Mesenchymal stem cell (in vitro differentiated cells and primary cell): ENCODE measurements at regions not wholly inside any gene's neighbourhood (a gene's known extent, or its start where the extent isn't known, plus 50 kb on each side); places are given as distances from the start of the nearest gene placed in this dataset.

Experiments used
- DNase-seq: peaks from one replicate; pipeline ENCODE4 v3.0.0-alpha.2; 2013
- H2AFZ ChIP-seq: one replicate; pipeline ENCODE4 v1.6.1; 2013; ENCODE audit warnings: low read depth, mild to moderate bottlenecking, control low read depth, inconsistent platforms, low read length, moderate library complexity
- H2AK5ac ChIP-seq: 2 replicates; pipeline ENCODE4 v1.6.1; 2013; ENCODE audit warnings: low read length, moderate library complexity, mild to moderate bottlenecking, inconsistent platforms; ENCODE audit not compliant: severe bottlenecking
- H2BK120ac ChIP-seq: one replicate; pipeline ENCODE4 v1.6.1; 2013; ENCODE audit warnings: low read depth, mild to moderate bottlenecking, inconsistent platforms, low read length, moderate library complexity
- H2BK12ac ChIP-seq, 2 experiments: one replicate each; pipeline ENCODE4 v1.6.1; 2013; ENCODE audit warnings: inconsistent platforms in 2 of 2, low read length in 2 of 2, mild to moderate bottlenecking in 2 of 2, moderate library complexity in 2 of 2, control low read depth in 1 of 2
- H2BK15ac ChIP-seq: one replicate; pipeline ENCODE4 v1.6.1; 2013; ENCODE audit warnings: mild to moderate bottlenecking, low read depth, inconsistent platforms; ENCODE audit not compliant: poor library complexity, severe bottlenecking
- H2BK5ac ChIP-seq: 2 replicates; pipeline ENCODE4 v1.6.1; 2013; ENCODE audit warnings: low read depth, mild to moderate bottlenecking, low read length, control low read depth, inconsistent platforms; ENCODE audit not compliant: poor library complexity, severe bottlenecking
- H3K14ac ChIP-seq, 2 experiments: one replicate each; pipeline ENCODE4 v1.6.1; 2013; ENCODE audit warnings: inconsistent platforms in 2 of 2, low read length in 2 of 2, control low read depth in 1 of 2, mild to moderate bottlenecking in 1 of 2, moderate library complexity in 1 of 2
- H3K18ac ChIP-seq, 2 experiments: one replicate each; pipeline ENCODE4 v1.6.1; 2013; ENCODE audit warnings: inconsistent platforms in 2 of 2, low read length in 2 of 2, control low read depth in 1 of 2, low read depth in 1 of 2, mild to moderate bottlenecking in 1 of 2
- H3K23ac ChIP-seq, 2 experiments: one replicate each; pipeline ENCODE4 v1.6.1; 2013; ENCODE audit warnings: inconsistent platforms in 2 of 2, low read length in 2 of 2, mild to moderate bottlenecking in 2 of 2, moderate library complexity in 2 of 2, control low read depth in 1 of 2
- H3K27ac ChIP-seq: 2 replicates; pipeline ENCODE4 v1.5.1; 2013; ENCODE audit warnings: mild to moderate bottlenecking, moderate library complexity, low read length, control low read depth, inconsistent platforms; ENCODE audit not compliant: poor library complexity, severe bottlenecking
- H3K27me3 ChIP-seq, 2 experiments: 2 replicates each; pipeline versions ENCODE4 v1.6.1 to v1.7.0; 2013; ENCODE audit warnings: low read length in 2 of 2, mild to moderate bottlenecking in 2 of 2, moderate library complexity in 2 of 2, control low read depth in 1 of 2, inconsistent platforms in 1 of 2; ENCODE audit not compliant: control insufficient read depth in 1 of 2, insufficient read depth in 1 of 2
- H3K36me3 ChIP-seq, 2 experiments: 2 replicates each; pipeline versions ENCODE4 v1.6.1 to v1.7.0; 2013; ENCODE audit warnings: low read length in 2 of 2, control low read depth in 1 of 2, inconsistent platforms in 1 of 2, low read depth in 1 of 2, mild to moderate bottlenecking in 1 of 2; ENCODE audit not compliant: insufficient read depth in 2 of 2, control insufficient read depth in 1 of 2
- H3K4ac ChIP-seq, 2 experiments: one replicate each; pipeline ENCODE4 v1.6.1; 2013; ENCODE audit warnings: inconsistent platforms in 2 of 2, low read length in 2 of 2, mild to moderate bottlenecking in 2 of 2, moderate library complexity in 2 of 2, control low read depth in 1 of 2, low read depth in 1 of 2
- H3K4me1 ChIP-seq: 2 replicates; pipeline ENCODE4 v1.6.1; 2013; ENCODE audit warnings: low read depth, low read length, control low read depth; ENCODE audit not compliant: control insufficient read depth, insufficient read depth
- H3K4me2 ChIP-seq: 2 replicates; pipeline ENCODE4 v1.6.1; 2013; ENCODE audit warnings: low read length, mild to moderate bottlenecking, inconsistent platforms; ENCODE audit not compliant: poor library complexity, severe bottlenecking
- H3K4me3 ChIP-seq, 2 experiments: 2 replicates each; pipeline versions ENCODE4 v1.5.1 to v1.7.0; 2013; ENCODE audit warnings: low read length in 2 of 2, mild to moderate bottlenecking in 2 of 2, control low read depth in 1 of 2, low read depth in 1 of 2; ENCODE audit not compliant: insufficient read depth in 1 of 2
- H3K79me1 ChIP-seq: replicated peaks from 2 replicates; pipeline ENCODE4 v1.6.1; 2013; ENCODE audit warnings: mild to moderate bottlenecking, control low read depth, low read length, inconsistent platforms; ENCODE audit not compliant: poor library complexity, severe bottlenecking
- H3K9ac ChIP-seq: 2 replicates; pipeline ENCODE4 v1.7.0; 2013; ENCODE audit warnings: mild to moderate bottlenecking, low read length, moderate library complexity
- H3K9me3 ChIP-seq: 2 replicates; pipeline ENCODE4 v1.7.0; 2013; ENCODE audit warnings: mild to moderate bottlenecking, low read length; ENCODE audit not compliant: control insufficient read depth
- H4K8ac ChIP-seq: one replicate; pipeline ENCODE4 v1.6.1; 2013; ENCODE audit warnings: inconsistent platforms, mild to moderate bottlenecking, low read length, moderate library complexity
- H4K91ac ChIP-seq: one replicate; pipeline ENCODE4 v1.6.1; 2013; ENCODE audit warnings: mild to moderate bottlenecking, low read length, inconsistent platforms
- WGBS: methylation state at CpG from one replicate; pipeline ENCODE4 v1.1.7; 2013; ENCODE audit warnings: mixed read lengths; 5-methylcytosine and 5-hydroxymethylcytosine counted together

GRCh38 chr5:145685417-145685816 lies 149.7 kb downstream of the PRELID2 start:
- no peak for DNase-seq
- Histone ChIP-seq H2AFZ (no peak overlapping the region), H2BK15ac (no peak overlapping the region), H3K9ac (no peak overlapping the region), H3K36me3 (no peaks in the 10 kb centered on the region), H4K91ac (no peak overlapping the region), H3K27ac (no peak overlapping the region), H3K14ac (no peak overlapping the region), H3K9me3 (no peaks in the 10 kb centered on the region), H2BK12ac (no peak overlapping the region), H2BK5ac (no peak overlapping the region), H3K4ac (no peak overlapping the region), H3K18ac (no peak overlapping the region), H4K8ac (no peak overlapping the region), H3K79me1 (no peaks in the 10 kb centered on the region), H3K4me1 (no peaks in the 10 kb centered on the region), H3K4me3 (no peak overlapping the region), H3K27me3 (no peaks in the 10 kb centered on the region), H2BK120ac (no peak overlapping the region), H2AK5ac (no peak overlapping the region), H3K23ac (no peak overlapping the region), H3K4me2 (no peak overlapping the region)
- 100% methylated on average over 1 of the region's 1 CpG for WGBS

GRCh38 chr5:145683431-145683830 lies 151.7 kb downstream of the PRELID2 start:
- Histone ChIP-seq H3K27me3 (no peaks in the 10 kb centered on the region), H2BK15ac (no peak overlapping the region), H4K8ac (no peak overlapping the region), H2BK5ac (no peak overlapping the region), H3K23ac (no peak overlapping the region), H3K4me2 (no peak overlapping the region), H3K9ac (no peak overlapping the region), H2BK120ac (no peak overlapping the region), H2AFZ (no peak overlapping the region), H3K14ac (no peak overlapping the region), H3K79me1 (no peaks in the 10 kb centered on the region), H3K4ac (no peak overlapping the region), H4K91ac (no peak overlapping the region), H3K4me1 (no peaks in the 10 kb centered on the region), H3K27ac (no peak overlapping the region), H3K4me3 (no peak overlapping the region), H2BK12ac (no peak overlapping the region), H2AK5ac (no peak overlapping the region), H3K18ac (no peak overlapping the region), H3K9me3 (no peaks in the 10 kb centered on the region), H3K36me3 (no peaks in the 10 kb centered on the region)
- no peak for DNase-seq
- 87% methylated on average over 2 of the region's 2 CpGs for WGBS

DNA sequence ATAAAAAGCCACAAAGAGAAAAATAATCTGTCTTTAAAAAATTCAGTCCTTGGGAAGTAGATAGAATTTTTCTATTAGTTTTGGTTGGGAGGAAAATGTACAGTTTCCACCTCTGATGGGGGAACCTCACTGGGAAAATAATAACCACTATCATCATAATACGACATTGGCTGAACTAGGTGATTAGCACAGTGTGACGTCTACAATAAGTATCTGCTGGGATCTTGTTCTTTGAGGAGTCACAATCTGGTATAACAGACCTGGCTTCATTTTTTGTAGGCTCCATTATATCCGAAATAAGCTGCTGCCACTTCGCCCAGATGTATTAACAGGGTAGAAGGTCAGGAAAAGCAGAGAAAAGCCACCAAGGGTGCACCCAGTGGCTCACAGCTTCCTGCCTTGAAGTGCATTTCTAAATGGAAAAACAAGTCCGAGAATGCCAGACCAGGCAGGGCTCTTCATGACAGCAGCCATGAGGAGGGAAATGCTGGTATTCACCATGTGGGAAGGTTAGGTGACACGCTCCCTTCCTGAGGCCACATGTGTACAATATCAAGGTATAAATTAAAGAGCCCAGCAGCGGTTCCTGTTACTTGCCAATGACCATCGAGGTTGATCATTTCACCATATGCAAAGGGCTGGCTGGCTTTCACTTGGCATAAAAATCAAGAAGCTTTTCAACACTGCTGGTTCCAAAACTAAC lies 152.8 kb downstream of the PRELID2 start:
- H2BK12ac ChIP-seq = no peak overlapping the region
- H3K14ac ChIP-seq = no peak overlapping the region
- no peak overlapping the region for H2BK15ac ChIP-seq
- H3K4me1 ChIP-seq = no peaks in the 10 kb centered on the region
- H4K8ac ChIP-seq = no peak overlapping the region
- no peak for DNase-seq
- no peaks in the 10 kb centered on the region for H3K27me3 ChIP-seq
- no peak overlapping the region for H3K4ac ChIP-seq
- H2BK120ac ChIP-seq = no peak overlapping the region
- H3K18ac ChIP-seq = no peak overlapping the region
- H3K9ac ChIP-seq = no peak overlapping the region
- H3K4me3 ChIP-seq = no peak overlapping the region
- no peak overlapping the region for H2AFZ ChIP-seq
- no peak overlapping the region for H2BK5ac ChIP-seq
- H3K23ac ChIP-seq = no peak overlapping the region
- no peaks in the 10 kb centered on the region for H3K36me3 ChIP-seq
- no peak overlapping the region for H3K4me2 ChIP-seq
- H3K27ac ChIP-seq = no peak overlapping the region
- H4K91ac ChIP-seq = no peak overlapping the region
- H3K9me3 ChIP-seq = no peaks in the 10 kb centered on the region
- 92% methylated on average over 8 of the region's 8 CpGs for WGBS
- no peak overlapping the region for H2AK5ac ChIP-seq
- no peaks in the 10 kb centered on the region for H3K79me1 ChIP-seq

DNA sequence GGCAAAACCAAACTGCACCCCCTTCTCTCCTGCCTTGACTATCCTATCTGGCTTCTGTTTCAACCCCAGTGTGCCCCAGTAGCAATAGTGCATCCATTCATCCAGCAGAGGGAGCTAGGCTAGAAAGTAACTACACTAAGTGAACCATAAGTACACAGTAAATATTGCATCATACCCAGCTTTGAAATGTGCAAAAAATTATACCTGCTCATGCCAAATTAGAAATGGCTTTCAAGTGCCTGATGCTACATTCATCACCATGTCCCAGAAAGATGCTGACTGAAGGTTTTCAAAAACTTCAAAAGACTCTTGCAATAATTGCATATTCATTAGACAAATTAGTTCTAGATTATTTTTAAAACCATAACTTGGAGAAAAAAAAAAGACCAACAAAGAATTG lies 153.5 kb downstream of the PRELID2 start:
- Histone ChIP-seq H3K4me1 (no peaks in the 10 kb centered on the region), H3K18ac (no peak overlapping the region), H3K14ac (no peak overlapping the region), H2BK15ac (no peak overlapping the region), H3K4me2 (no peak overlapping the region), H2BK5ac (no peak overlapping the region), H2BK12ac (no peak overlapping the region), H3K9me3 (no peaks in the 10 kb centered on the region), H2AK5ac (no peak overlapping the region), H3K79me1 (no peaks in the 10 kb centered on the region), H3K4me3 (no peak overlapping the region), H3K27me3 (no peaks in the 10 kb centered on the region), H3K27ac (no peak overlapping the region), H4K8ac (no peak overlapping the region), H3K9ac (no peak overlapping the region), H3K23ac (no peak overlapping the region), H4K91ac (no peak overlapping the region), H3K36me3 (no peaks in the 10 kb centered on the region), H3K4ac (no peak overlapping the region), H2BK120ac (no peak overlapping the region), H2AFZ (no peak overlapping the region)
- DNase-seq = peak; percentile 76
